DND-41 (cell line): ENCODE measurements at regions not wholly inside any gene's neighbourhood (a gene's known extent, or its start where the extent isn't known, plus 50 kb on each side); places are given as distances from the start of the nearest gene placed in this dataset.

ENCODE experiments used
- ATAC-seq: fragments of 200-7000 bp; cut with Tn5 transposase; 3 replicates; pipeline ENCODE4 v1.9.1; 2021; ENCODE audit warnings: low read depth; ENCODE audit not compliant: insufficient read depth
- DNase-seq: peaks from one replicate; pipeline ENCODE4 v3.0.0-alpha.2; 2020
- H2AFZ ChIP-seq: 2 replicates; pipeline ENCODE4 v1.6.0; 2012; ENCODE audit warnings: low read depth, low read length
- H3K27ac ChIP-seq: 2 replicates; pipeline ENCODE4 v1.5.1; 2012; ENCODE audit warnings: low read length, inconsistent platforms
- H3K27me3 ChIP-seq: fragments of 200-600 bp; sonication (generic); 2 replicates; pipeline ENCODE4 v1.6.0; 2012; ENCODE audit warnings: low read length, mild to moderate bottlenecking, inconsistent platforms; ENCODE audit not compliant: insufficient read depth, poor library complexity
- H3K36me3 ChIP-seq: 2 replicates; pipeline ENCODE4 v1.5.1; 2012; ENCODE audit warnings: low read length, inconsistent platforms; ENCODE audit not compliant: insufficient read depth
- H3K4me1 ChIP-seq: 2 replicates; pipeline ENCODE4 v1.5.1; 2012; ENCODE audit warnings: mild to moderate bottlenecking, low read length; ENCODE audit not compliant: insufficient read depth
- H3K4me2 ChIP-seq: 2 replicates; pipeline ENCODE4 v1.6.0; 2012; ENCODE audit warnings: mild to moderate bottlenecking, moderate library complexity, low read length, inconsistent platforms; ENCODE audit not compliant: insufficient read depth
- H3K4me3 ChIP-seq, 2 experiments: fragments of 200-600 bp in 1 of 2; shearing (Covaris generic) in 1 of 2; 2 replicates each; pipeline ENCODE4 v1.5.1; 2012 to 2016; ENCODE audit warnings: inconsistent platforms in 2 of 2, low read length in 2 of 2, mild to moderate bottlenecking in 2 of 2, low read depth in 1 of 2, moderate library complexity in 1 of 2
- H3K79me2 ChIP-seq: 2 replicates; pipeline ENCODE4 v1.6.0; 2012; ENCODE audit warnings: low read length, inconsistent platforms; ENCODE audit not compliant: insufficient read depth
- H3K9ac ChIP-seq: 2 replicates; pipeline ENCODE4 v1.6.0; 2012; ENCODE audit warnings: low read depth, mild to moderate bottlenecking, inconsistent platforms, low read length, moderate library complexity
- H3K9me3 ChIP-seq: 2 replicates; pipeline ENCODE4 v1.5.1; 2012; ENCODE audit warnings: low read length, moderate library complexity, mild to moderate bottlenecking, inconsistent platforms; ENCODE audit not compliant: insufficient read depth, severe bottlenecking
- H4K20me1 ChIP-seq: 2 replicates; pipeline ENCODE4 v1.6.0; 2012; ENCODE audit warnings: low read length; ENCODE audit not compliant: insufficient read depth
- CTCF ChIP-seq: IDR thresholded peaks from 2 replicates; pipeline ENCODE4 v1.5.1; 2012; ENCODE audit warnings: borderline replicate concordance, low read length, moderate library complexity, mild to moderate bottlenecking; ENCODE audit not compliant: poor library complexity, severe bottlenecking; ENCODE audit errors: extremely low read depth
- EZH2 ChIP-seq: IDR thresholded peaks from 3 replicates; pipeline ENCODE4 v1.6.1; 2012; ENCODE audit warnings: borderline replicate concordance, low read depth, mild to moderate bottlenecking, moderate library complexity, low read length, inconsistent platforms; ENCODE audit not compliant: severe bottlenecking

DNA sequence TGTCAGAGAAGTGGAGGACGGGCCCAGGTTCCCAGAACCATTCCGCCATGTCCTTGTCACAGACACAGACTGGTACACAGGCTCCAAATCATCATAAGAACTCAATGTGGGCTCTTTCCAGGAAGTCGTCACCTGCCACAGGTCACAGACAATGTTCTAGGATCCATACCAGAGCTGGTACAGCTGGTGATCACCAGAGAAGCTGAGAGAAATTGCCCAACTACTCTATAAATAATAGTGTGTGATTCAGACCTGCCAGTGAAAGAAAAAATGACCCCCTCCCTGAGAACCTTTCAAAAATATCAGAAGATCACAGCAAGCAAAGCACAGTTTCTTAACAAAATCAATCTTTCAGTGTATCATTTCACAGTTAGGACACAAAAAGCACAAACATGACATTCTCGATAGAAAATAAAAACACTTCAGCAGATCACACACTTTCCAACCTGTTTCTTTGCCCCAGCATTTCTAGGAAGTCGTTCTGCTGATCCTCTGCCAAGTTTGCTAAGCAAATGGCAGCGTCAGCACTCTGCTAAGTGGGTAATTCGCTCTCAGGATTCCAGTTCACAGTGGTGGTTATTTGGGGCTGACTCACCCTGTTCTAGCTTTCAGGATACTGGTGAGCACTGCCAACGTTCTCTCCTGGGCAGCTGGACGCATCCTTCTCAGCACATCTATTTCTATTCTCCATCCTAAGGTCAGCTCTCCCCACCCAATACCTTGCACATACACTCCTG lies 223.3 kb upstream of the SFSWAP start:
- no peak overlapping the region for H2AFZ ChIP-seq

DNA sequence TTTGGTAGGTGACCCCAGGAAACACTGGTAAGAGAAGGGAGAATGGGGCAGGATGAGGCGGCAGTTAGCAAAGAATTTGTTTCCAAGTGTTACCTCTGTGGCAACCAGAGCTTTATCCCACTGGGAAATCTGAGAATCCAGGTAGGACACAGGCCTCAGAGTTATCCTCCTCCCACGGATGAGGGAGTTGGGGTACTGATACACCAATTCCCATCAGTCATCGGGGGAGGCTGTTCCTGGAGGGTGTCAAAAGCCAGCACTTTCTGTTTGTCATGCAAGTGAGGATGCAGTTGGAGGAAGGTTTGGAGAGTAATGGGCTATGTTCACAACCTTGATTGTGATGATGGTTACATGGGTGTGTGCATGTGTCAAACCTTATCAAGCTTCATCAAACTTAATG lies 221.2 kb upstream of the SFSWAP start:
- H3K27me3 ChIP-seq, result peaks cover 30% of the 10 kb centered on the region
- no peak overlapping the region for H3K27ac ChIP-seq
- DNase-seq (no peak), ATAC-seq (no peak)
- no peaks in the 10 kb centered on the region for H3K4me1 ChIP-seq
- H3K4me2 ChIP-seq, result no peak overlapping the region
- H3K9ac ChIP-seq, result no peak overlapping the region
- no peaks in the 10 kb centered on the region for H3K79me2 ChIP-seq
- H3K36me3 ChIP-seq, result no peaks in the 10 kb centered on the region
- no peak overlapping the region for H3K4me3 ChIP-seq
- TF ChIP-seq CTCF (no peak), EZH2 (no peak)
- H4K20me1 ChIP-seq, result no peaks in the 10 kb centered on the region
- H3K9me3 ChIP-seq, result no peaks in the 10 kb centered on the region
- no peak overlapping the region for H2AFZ ChIP-seq

More for the DNA sequence above, 223.3 kb upstream of the SFSWAP start:
- TF ChIP-seq EZH2, result no peak
- TF ChIP-seq CTCF, result no peak
- Histone ChIP-seq H3K79me2 (no peaks in the 10 kb centered on the region), H3K27me3 (peaks cover 30% of the 10 kb centered on the region), H4K20me1 (no peaks in the 10 kb centered on the region), H3K9me3 (no peaks in the 10 kb centered on the region), H3K27ac (no peak overlapping the region), H3K4me1 (no peaks in the 10 kb centered on the region), H3K9ac (no peak overlapping the region), H3K4me3 (no peak overlapping the region), H3K4me2 (no peak overlapping the region), H3K36me3 (no peaks in the 10 kb centered on the region)
- DNase-seq (no peak), ATAC-seq (no peak)

GRCh38 chr12:131491155-131491554 lies 219.7 kb upstream of the SFSWAP start:
- Histone ChIP-seq H3K4me2 (no peak overlapping the region), H4K20me1 (no peaks in the 10 kb centered on the region), H3K27me3 (peaks cover 24% of the 10 kb centered on the region), H3K79me2 (no peaks in the 10 kb centered on the region), H3K27ac (no peak overlapping the region), H3K9me3 (no peaks in the 10 kb centered on the region), H3K4me1 (no peaks in the 10 kb centered on the region), H3K36me3 (no peaks in the 10 kb centered on the region), H3K4me3 (no peak overlapping the region), H3K9ac (no peak overlapping the region), H2AFZ (no peak overlapping the region)
- no peak for ATAC-seq
- no peak for DNase-seq
- TF ChIP-seq EZH2 (no peak), CTCF (no peak)
